Cerebellar cortex (tissue), 1 donor: ENCODE measurements at regions not wholly inside any gene's neighbourhood (a gene's known extent, or its start where the extent isn't known, plus 50 kb on each side); places are given as distances from the start of the nearest gene placed in this dataset.
"Not testable (repeated sequence)": the region's sequence is repeated elsewhere in the genome, so short reads cannot be mapped to it uniquely, and the experiment has no call there.

Source experiments
- DNase-seq: peaks from one replicate; pipeline ENCODE4 v3.0.0-alpha.2; 2015; ENCODE audit warnings: low spot score

GRCh38 chr5:163696579-163696887 lies 191.1 kb downstream of the MAT2B start:
- no peak for DNase-seq

- no peak for DNase-seq
These were observed 200.8 kb downstream of the MAT2B start for GRCh38 chr5:163706053-163706771.

DNA sequence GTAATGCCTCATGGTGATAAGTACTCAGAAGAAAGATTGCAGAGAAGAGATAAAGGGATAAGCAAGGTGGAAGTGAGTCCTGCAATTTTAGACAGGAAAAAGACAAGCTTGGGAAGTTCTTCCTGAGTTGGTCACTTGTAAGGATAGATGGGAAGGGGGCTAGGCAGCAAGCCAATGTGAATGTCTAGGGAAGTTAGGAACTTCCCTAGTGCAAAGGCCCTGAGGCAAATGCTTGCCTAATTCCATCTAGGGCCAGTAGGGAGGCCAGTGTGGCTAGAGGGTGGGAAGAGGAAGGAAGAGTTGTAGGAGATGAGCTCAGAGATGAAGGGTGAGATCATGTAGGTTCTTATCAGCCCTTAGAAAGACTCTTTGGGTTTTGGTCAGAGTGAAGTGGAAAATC lies 206.6 kb downstream of the MAT2B start:
- DNase-seq = no peak

DNA sequence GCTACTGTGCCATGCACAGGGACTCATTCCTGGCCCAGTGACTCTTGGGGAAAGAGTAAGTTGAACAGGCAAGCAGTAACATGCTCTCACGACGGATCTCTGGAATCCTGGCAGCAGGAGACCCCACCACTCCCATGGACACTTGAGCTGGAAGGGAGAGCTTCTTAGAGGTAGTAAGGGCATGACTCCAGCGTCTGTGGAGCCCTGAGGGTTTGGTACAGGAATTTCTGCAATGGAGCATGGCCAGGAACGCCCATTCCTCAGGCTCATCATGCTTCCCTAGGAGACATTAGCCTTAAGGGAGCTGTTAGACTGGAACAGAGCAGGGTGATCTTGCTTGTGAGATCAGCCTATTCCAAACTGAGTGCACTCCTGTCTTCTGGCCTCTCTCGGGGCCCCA lies 212.9 kb downstream of the MAT2B start:
- DNase-seq = no peak

GRCh38 chr5:163724305-163724704 lies 218.9 kb downstream of the MAT2B start:
- no peak for DNase-seq

DNA sequence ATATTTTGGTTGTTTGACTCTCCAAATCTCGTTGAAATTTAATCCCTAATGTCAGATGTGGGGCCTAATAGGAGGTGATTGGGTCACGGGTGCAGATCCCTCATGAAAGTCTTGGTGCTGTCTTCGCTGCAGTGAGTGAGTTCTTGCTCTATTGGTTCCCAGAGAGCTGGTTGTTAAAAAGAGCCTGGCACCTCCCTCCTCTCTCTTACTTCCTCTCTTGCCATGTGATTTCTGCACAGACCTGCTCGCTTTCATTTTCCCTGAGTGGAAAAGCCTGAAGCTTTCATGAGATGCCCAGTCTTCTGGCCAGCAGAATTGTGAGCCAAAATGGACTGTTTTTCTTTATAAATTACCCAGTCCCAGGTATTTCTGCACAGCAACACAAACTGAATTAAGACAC lies 221.6 kb downstream of the MAT2B start:
- no peak for DNase-seq

GRCh38 chr5:163730206-163730756 lies 224.9 kb downstream of the MAT2B start:
- DNase-seq = no peak

GRCh38 chr5:163731256-163731655 lies 225.8 kb downstream of the MAT2B start:
- DNase-seq = no peak

- no peak for DNase-seq
These were observed 229.7 kb downstream of the MAT2B start for GRCh38 chr5:163735069-163735468.

GRCh38 chr5:163747586-163747985 lies 242.2 kb downstream of the MAT2B start:
- no peak for DNase-seq

GRCh38 chr5:163748934-163749333 lies 243.5 kb downstream of the MAT2B start:
- no peak for DNase-seq

DNA sequence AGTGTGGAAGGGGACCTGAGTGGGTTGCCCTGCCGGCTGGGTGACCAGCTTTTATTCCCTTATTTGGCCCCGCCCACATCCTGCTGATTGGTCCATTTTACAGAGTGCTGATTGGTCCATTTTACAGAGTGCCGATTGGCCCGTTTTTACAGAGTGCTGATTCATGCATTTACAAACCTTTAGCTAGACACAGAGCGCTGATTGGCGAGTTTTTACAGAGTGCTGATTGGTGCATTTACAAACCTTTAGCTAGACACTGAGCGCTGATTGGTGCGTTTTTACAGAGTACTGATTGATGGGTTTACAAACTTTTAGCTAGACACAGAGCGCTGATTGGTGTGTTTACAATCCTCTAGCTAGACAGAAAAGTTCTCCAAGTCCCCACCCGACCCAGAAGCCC lies 245.0 kb downstream of the MAT2B start:
- DNase-seq = not testable (repeated sequence)

DNA sequence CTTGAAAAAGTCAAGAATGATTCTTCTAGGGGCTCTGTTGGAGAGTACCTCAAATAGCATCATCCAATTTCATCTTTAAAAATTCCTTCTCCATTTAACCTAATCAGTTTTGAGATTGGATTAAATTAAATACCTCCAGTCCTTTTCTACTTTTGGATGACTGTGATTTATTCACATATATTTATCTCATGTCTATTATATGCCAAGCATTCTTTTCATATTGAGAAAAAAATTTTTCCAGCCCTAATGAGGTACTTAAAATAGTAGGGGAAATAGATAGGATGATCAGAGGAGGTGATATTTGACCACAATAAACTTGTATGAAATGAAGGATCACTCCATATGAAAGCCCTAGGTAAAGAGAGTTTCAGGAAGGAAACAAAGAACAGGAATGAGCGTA lies 250.1 kb downstream of the MAT2B start:
- no peak for DNase-seq

DNA sequence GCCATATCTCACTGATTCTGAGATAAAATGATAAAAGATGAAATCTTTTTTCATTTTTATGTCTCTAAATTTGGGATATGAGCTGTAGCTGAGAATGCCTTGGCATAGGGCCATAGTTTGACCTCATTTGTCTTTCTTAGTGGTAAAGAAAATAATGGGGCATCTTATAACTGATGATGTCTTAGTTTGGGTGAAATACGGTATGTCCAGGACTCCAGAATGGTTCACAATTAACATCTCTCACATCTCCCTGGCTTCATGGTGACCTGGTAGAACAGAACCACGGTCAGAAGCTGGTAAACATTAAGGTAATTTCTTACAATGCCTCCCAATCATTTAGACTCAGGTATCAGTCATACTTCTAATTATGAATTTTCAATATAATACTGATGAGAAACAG lies 250.8 kb downstream of the MAT2B start:
- no peak for DNase-seq

GRCh38 chr5:163757344-163757743 lies 251.9 kb downstream of the MAT2B start:
- no peak for DNase-seq

DNA sequence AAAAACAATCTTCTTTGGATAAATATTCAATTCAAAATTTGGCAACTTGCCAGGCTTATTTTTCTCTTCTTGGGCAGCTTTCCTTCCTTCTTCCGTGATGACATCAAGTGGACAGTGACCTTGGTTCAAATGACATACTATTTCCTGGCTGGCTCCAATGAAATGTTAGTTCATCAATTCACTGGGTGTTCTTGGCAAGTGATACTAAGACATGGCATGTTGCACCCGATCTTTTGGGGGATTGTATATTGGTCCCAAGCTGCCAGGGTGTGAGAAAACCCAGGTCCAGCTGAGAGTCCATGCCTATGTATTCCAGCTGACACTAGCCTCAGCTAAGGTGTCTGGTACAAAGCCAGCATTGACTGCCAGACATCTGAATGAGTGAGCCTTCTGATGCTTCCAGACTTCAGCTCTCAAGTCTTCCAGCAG lies 252.9 kb downstream of the MAT2B start:
- no peak for DNase-seq

GRCh38 chr5:163759000-163759704 lies 253.7 kb downstream of the MAT2B start:
- no peak for DNase-seq

DNA sequence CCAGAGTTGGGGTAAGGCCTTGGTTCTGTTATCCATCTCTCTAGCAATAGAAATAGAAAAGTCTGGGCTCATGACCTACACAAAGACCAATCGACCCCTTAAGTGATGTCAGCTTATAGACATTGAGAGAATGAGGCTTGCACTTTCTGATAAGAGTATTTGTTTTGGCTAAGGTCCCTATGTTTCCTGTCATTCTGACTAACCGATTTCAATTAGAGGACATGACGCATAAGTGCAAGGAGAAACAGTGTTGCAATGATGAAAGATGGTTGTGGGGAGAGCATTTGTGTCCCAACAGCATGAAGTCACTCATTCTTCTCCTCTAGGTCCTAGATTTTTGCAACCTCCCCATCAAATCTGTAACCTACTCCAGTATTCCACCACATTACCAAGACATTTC lies 255.1 kb downstream of the MAT2B start:
- no peak for DNase-seq

GRCh38 chr5:163766936-163767670 lies 261.7 kb downstream of the MAT2B start:
- DNase-seq = no peak

- no peak for DNase-seq
These were observed 265.2 kb downstream of the MAT2B start for GRCh38 chr5:163770625-163771024.

GRCh38 chr5:163772241-163772640 lies 266.8 kb downstream of the MAT2B start:
- DNase-seq = no peak

DNA sequence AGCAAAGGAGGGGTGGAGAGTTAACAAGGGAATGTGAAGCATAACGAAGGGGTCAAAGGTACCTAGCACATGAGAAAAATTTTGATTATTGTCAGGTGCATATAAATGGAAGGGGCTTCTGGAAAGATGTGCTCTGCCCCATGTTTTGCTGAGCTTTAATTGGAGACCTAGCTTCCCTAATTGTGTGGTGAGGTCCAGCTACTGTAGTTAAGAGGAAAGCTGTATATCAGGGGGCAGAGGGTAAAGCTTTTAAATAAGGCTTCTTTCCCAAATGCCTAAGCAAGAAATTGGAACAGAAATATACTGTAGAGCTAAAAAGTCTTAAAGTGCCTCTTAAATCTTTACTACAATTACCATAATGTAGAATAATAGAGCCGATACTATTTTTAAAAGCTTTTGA lies 267.2 kb downstream of the MAT2B start:
- DNase-seq = no peak

DNA sequence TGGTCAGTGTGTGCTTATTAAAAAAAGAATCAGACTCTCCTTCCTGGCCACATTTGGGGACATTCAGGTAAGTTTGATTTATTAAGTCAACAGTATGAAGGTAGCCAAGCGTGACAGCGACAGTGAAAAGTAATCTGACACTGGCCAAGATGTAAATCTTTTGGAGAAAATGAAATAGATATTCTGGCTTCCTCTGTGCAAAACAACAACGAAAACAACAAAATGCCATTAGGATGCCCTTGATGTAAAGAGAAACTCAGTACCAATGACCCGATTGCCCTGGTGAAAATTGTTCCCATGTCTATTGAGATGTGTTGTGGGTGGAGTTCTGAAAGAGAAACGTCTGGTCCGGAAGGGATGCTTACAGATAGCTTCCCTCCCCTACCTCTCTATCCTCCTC lies 267.8 kb downstream of the MAT2B start:
- DNase-seq = no peak
